ENCODE measurements at regions not wholly inside any gene's neighbourhood (a gene's known extent, or its start where the extent isn't known, plus 50 kb on each side); places are given as distances from the start of the nearest gene placed in this dataset.

DNA sequence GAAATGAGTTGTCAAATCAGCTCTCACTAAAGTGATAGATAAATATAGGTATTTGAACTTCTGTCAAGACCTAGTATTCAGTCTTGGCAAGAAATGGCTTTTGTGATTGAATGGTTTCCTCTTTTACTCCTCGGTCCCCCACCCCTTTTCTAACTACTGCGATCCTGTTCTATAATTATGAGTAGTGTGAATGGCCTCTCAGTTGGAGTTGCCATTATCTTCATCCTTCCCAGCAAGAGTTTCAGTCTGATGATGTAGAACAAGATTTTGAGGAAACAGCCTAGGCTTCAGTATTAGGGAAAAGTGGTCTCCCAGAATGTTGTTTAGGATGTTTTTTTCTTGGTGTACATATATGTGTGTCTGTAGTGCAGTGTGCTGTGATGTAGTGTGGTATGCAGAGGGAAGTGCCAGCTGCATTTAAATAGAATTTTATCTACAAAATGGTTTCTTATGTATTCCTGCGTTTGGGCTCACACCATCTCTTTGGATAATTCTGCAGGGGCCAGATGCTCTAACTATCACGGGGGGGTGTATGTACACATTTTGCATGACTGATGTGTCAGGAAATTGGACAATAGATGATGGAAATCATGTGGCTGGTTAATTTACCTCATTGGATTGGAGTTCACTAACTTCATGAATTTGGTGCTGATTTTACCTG is 180.1 kb upstream of the MMS22L start:
- no peak overlapping the region for H3K27ac ChIP-seq
- H3K4me3 ChIP-seq: no peak overlapping the region
- H3K27me3 ChIP-seq: no peaks in the 10 kb centered on the region
- DNase-seq: no peak
- H3K4me1 ChIP-seq: no peaks in the 10 kb centered on the region
- H3K36me3 ChIP-seq: no peaks in the 10 kb centered on the region
- H3K9me3 ChIP-seq: no peaks in the 10 kb centered on the region
- TF ChIP-seq, protein P1, sequence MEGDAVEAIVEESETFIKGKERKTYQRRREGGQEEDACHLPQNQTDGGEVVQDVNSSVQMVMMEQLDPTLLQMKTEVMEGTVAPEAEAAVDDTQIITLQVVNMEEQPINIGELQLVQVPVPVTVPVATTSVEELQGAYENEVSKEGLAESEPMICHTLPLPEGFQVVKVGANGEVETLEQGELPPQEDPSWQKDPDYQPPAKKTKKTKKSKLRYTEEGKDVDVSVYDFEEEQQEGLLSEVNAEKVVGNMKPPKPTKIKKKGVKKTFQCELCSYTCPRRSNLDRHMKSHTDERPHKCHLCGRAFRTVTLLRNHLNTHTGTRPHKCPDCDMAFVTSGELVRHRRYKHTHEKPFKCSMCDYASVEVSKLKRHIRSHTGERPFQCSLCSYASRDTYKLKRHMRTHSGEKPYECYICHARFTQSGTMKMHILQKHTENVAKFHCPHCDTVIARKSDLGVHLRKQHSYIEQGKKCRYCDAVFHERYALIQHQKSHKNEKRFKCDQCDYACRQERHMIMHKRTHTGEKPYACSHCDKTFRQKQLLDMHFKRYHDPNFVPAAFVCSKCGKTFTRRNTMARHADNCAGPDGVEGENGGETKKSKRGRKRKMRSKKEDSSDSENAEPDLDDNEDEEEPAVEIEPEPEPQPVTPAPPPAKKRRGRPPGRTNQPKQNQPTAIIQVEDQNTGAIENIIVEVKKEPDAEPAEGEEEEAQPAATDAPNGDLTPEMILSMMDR (IDR thresholded peaks at IDR 0.05): no peak
- TF ChIP-seq POLR2A (IDR thresholded peaks at IDR 0.05): no peak

DNA sequence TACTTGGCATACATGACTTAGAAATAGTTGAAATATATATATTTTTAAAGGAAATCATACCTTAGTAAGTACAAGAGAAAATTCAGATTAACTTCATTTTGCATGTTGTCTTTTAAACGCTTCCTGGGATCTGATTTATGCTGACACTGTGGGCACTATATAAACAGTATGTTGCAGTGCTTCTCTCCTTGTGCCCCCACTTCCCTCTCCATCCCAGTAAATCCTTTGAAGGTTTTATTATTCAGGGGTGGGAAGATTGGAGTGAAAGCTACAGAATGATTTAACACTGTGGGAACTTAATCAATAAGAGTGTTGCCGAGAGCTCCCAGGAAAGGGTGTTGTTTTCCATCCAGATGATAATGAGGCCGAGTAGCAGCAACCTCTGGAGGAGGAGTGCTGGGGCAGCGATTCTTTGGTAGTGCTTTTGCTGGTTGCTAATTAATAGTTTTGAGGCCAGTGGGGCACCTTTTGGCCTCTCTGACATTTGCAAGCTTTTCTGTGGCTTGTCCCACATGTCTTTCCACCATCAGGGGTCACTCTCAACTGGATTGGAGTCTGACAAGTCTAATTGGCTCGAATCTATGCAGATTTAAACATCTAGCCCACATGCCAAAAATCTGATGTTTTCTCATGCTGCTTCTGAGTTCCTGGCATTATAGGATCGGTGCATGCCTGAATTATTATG is 183.0 kb upstream of the MMS22L start:
- Histone ChIP-seq H3K9me3 (no peaks in the 10 kb centered on the region), H3K36me3 (no peaks in the 10 kb centered on the region), H3K27me3 (no peaks in the 10 kb centered on the region), H3K4me1 (no peaks in the 10 kb centered on the region), H3K27ac (no peak overlapping the region), H3K4me3 (no peak overlapping the region)
- no peak for DNase-seq
- TF ChIP-seq POLR2A (IDR thresholded peaks at IDR 0.05): no peak
- TF ChIP-seq, protein P1 (IDR thresholded peaks at IDR 0.05): no peak

DNA sequence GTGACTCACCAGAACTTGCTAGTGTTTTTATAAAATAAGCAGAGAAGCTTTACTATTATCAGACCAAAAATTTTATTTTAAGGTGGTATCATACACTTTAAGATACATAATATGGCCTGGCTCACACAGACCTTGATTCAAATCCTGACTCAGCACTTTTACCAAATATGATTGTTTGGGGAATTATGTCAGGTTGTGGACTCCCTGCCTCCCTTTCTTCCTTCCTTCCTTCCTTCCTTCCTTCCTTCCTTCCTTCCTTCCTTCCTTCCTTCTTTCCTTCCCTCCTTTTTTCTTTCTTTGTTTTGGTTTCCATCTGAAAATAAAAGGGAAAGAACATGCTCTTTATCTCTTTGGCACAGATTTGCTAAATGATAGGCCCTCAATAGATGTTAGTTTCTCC is 186.0 kb upstream of the MMS22L start:
- Histone ChIP-seq H3K4me3 (no peak overlapping the region), H3K4me1 (no peaks in the 10 kb centered on the region), H3K27me3 (no peaks in the 10 kb centered on the region), H3K27ac (no peak overlapping the region), H3K9me3 (no peaks in the 10 kb centered on the region), H3K36me3 (no peaks in the 10 kb centered on the region)
- no peak for DNase-seq
- TF ChIP-seq, protein P1 (IDR thresholded peaks at IDR 0.05): no peak
- no peak for TF ChIP-seq POLR2A (IDR thresholded peaks at IDR 0.05)

DNA sequence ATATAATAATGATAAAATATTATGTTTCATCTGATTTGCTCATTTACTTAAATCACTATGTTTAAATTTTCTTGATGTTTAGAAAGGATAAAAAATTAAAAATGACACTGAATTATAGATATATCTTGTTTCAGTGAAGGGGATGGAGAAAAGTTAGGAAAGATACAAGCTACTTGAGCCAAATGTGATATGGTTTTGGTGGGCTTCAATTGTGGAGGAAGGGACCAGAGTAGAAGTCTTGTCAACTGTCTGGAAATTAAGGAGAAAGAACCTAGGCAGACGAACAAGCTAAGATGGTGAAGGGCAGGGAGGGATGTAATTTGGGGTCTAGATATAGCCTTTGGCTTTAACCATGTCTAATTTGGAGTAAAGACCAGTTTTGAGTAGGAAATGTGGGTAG is 186.4 kb upstream of the MMS22L start:
- H3K27ac ChIP-seq: no peak overlapping the region
- no peaks in the 10 kb centered on the region for H3K36me3 ChIP-seq
- H3K27me3 ChIP-seq: no peaks in the 10 kb centered on the region
- H3K4me1 ChIP-seq: no peaks in the 10 kb centered on the region
- no peaks in the 10 kb centered on the region for H3K9me3 ChIP-seq
- TF ChIP-seq, protein P1 (IDR thresholded peaks at IDR 0.05): no peak
- TF ChIP-seq POLR2A (IDR thresholded peaks at IDR 0.05): no peak
- no peak for DNase-seq
- H3K4me3 ChIP-seq: no peak overlapping the region

DNA sequence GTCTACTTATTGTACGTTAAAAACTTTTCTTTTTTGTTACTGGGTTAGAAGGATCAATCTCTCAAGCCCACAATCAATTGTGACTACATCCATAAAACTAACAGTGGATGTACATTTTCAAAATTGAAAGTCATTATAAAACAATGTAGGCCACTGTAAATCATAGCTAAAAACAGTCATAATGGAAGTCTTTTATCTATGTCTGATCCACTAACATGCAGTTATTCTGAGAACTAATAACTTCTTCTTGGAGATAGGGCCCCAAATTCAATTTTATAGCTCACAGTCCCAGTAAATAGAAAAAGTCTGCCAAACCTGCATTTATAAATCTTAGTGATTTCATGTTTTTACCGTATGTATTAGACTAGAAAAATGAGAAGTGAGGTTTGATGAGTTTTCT is 187.3 kb upstream of the MMS22L start:
- Histone ChIP-seq H3K4me3 (no peak overlapping the region), H3K9me3 (no peaks in the 10 kb centered on the region), H3K4me1 (no peaks in the 10 kb centered on the region), H3K27me3 (no peaks in the 10 kb centered on the region), H3K27ac (no peak overlapping the region), H3K36me3 (no peaks in the 10 kb centered on the region)
- DNase-seq: no peak
- no peak for TF ChIP-seq POLR2A (IDR thresholded peaks at IDR 0.05)
- TF ChIP-seq, protein P1 (IDR thresholded peaks at IDR 0.05): no peak
